Activated T-cell treated with anti-CD3 and anti-CD28 coated beads, Interleukin-2, amount 50 U/mL, for 48 hours (primary cell): ENCODE measurements at regions not wholly inside any gene's neighbourhood (a gene's known extent, or its start where the extent isn't known, plus 50 kb on each side); places are given as distances from the start of the nearest gene placed in this dataset.
A peak's percentile ranks its signal among the peaks of the same experiment; 100 is the strongest.

Experiments used
- DNase-seq, 2 experiments: peaks; one replicate each; pipeline ENCODE4 v3.0.0-alpha.2; 2020

- no peak for DNase-seq
Observed at GRCh38 chr11:134794192-134794591, 382.1 kb upstream of the B3GAT1 start.

GRCh38 chr11:134792677-134793076 is 380.6 kb upstream of the B3GAT1 start:
- DNase-seq, result no peak

- DNase-seq, result no peak
Observed at GRCh38 chr11:134792044-134792443, 380.0 kb upstream of the B3GAT1 start.

GRCh38 chr11:134791102-134791501 is 379.1 kb upstream of the B3GAT1 start:
- no peak for DNase-seq

GRCh38 chr11:134789104-134789503 is 377.1 kb upstream of the B3GAT1 start:
- no peak for DNase-seq

GRCh38 chr11:134786636-134787035 is 374.6 kb upstream of the B3GAT1 start:
- DNase-seq, result no peak

- DNase-seq, result no peak
Observed at GRCh38 chr11:134785660-134786284, 373.7 kb upstream of the B3GAT1 start.

GRCh38 chr11:134785059-134785458 is 373.0 kb upstream of the B3GAT1 start:
- DNase-seq, result no peak

GRCh38 chr11:134784568-134784967 is 372.5 kb upstream of the B3GAT1 start:
- no peak for DNase-seq

- DNase-seq, result no peak
Observed at GRCh38 chr11:134784046-134784445, 372.0 kb upstream of the B3GAT1 start.

- no peak for DNase-seq
Observed at GRCh38 chr11:134783234-134783633, 371.2 kb upstream of the B3GAT1 start.

GRCh38 chr11:134781380-134781866 is 369.4 kb upstream of the B3GAT1 start:
- no peak for DNase-seq

- DNase-seq, result no peak
Observed at GRCh38 chr11:134780486-134781147, 368.6 kb upstream of the B3GAT1 start.

GRCh38 chr11:134779179-134779578 is 367.1 kb upstream of the B3GAT1 start:
- no peak for DNase-seq

- no peak for DNase-seq
Observed at GRCh38 chr11:134768463-134768862, 356.4 kb upstream of the B3GAT1 start.

GRCh38 chr11:134765565-134765964 is 353.5 kb upstream of the B3GAT1 start:
- no peak for DNase-seq

GRCh38 chr11:134764966-134765365 is 352.9 kb upstream of the B3GAT1 start:
- no peak for DNase-seq

GRCh38 chr11:134764367-134764766 is 352.3 kb upstream of the B3GAT1 start:
- no peak for DNase-seq

- DNase-seq, result no peak
Observed at GRCh38 chr11:134763030-134763388, 351.0 kb upstream of the B3GAT1 start.

- DNase-seq, result peak in 1 of 2 experiments; percentile 38
Observed at GRCh38 chr11:134762248-134763029, 350.4 kb upstream of the B3GAT1 start.

- DNase-seq, result no peak
Observed at GRCh38 chr11:134761926-134762247, 349.8 kb upstream of the B3GAT1 start.

GRCh38 chr11:134761386-134761785 is 349.3 kb upstream of the B3GAT1 start:
- DNase-seq, result no peak

GRCh38 chr11:134760957-134761356 is 348.9 kb upstream of the B3GAT1 start:
- no peak for DNase-seq

GRCh38 chr11:134760299-134760698 is 348.3 kb upstream of the B3GAT1 start:
- no peak for DNase-seq
